H1 (cell line): ENCODE measurements at regions not wholly inside any gene's neighbourhood (a gene's known extent, or its start where the extent isn't known, plus 50 kb on each side); places are given as distances from the start of the nearest gene placed in this dataset.

Experiments
- BCL11A ChIP-seq, 2 experiments: IDR thresholded peaks; one replicate each; pipeline ENCODE4 v1.6.1; 2011; ENCODE audit warnings: low read depth in 2 of 2, low read length in 2 of 2, mild to moderate bottlenecking in 2 of 2
- TAF1 ChIP-seq: IDR thresholded peaks from 2 replicates; pipeline ENCODE4 v1.6.1; 2011; ENCODE audit warnings: mild to moderate bottlenecking, low read depth, low read length

GRCh38 chr14:46482200-46482599, 169.4 kb downstream of the RPL10L start (continued):
- TF ChIP-seq BCL11A (IDR thresholded peaks at IDR 0.05; ENCODE audit: low read depth in 2 of 2, low read length in 2 of 2) (no peak), TAF1 (no peak)
- TF ChIP-seq, all 59 proteins: peak for 0
